ENCODE measurements at regions not wholly inside any gene's neighbourhood (a gene's known extent, or its start where the extent isn't known, plus 50 kb on each side); places are given as distances from the start of the nearest gene placed in this dataset.
"Not testable (repeated sequence)": the region's sequence is repeated elsewhere in the genome, so short reads cannot be mapped to it uniquely, and the experiment has no call there.

GRCh38 chr12:116444590-116444943, 114.6 kb upstream of the MAP1LC3B2 start:
- no peaks in the 10 kb centered on the region for H3K27me3 ChIP-seq (ENCODE audit: control insufficient read depth in 3 of 3, insufficient read depth in 3 of 3, low read length in 3 of 3)
- DNase-seq = no peak
- WGBS, 3 donors = 68 to 80% (median 73%) methylated on average over 7 of the region's 7 CpGs
- no peak overlapping the region for H3K4me3 ChIP-seq (ENCODE audit: low read depth in 1 of 3, low read length in 3 of 3)
- no peak for FAIRE-seq
- no peaks in the 10 kb centered on the region for H3K9me3 ChIP-seq (ENCODE audit: control insufficient read depth in 2 of 2, insufficient read depth in 1 of 2, low read depth in 1 of 2, low read length in 1 of 2)
- peaks cover 0 to 8% (median 0%) of the 10 kb centered on the region in 3 donors for H3K4me1 ChIP-seq (ENCODE audit: control insufficient read depth in 3 of 3, insufficient read depth in 2 of 3, low read depth in 1 of 3, low read length in 2 of 3)
- no peak overlapping the region for H3K27ac ChIP-seq (ENCODE audit: low read depth in 1 of 3, low read length in 2 of 3)
- H3K36me3 ChIP-seq (ENCODE audit: control insufficient read depth in 3 of 3, insufficient read depth in 2 of 3, low read depth in 1 of 3, low read length in 3 of 3) = no peaks in the 10 kb centered on the region

GRCh38 chr12:116448165-116448739, 110.9 kb upstream of the MAP1LC3B2 start:
- no peaks in the 10 kb centered on the region for H3K36me3 ChIP-seq (ENCODE audit: control insufficient read depth in 3 of 3, insufficient read depth in 2 of 3, low read depth in 1 of 3, low read length in 3 of 3)
- peaks cover 0 to 8% (median 0%) of the 10 kb centered on the region in 3 donors for H3K4me1 ChIP-seq (ENCODE audit: control insufficient read depth in 3 of 3, insufficient read depth in 2 of 3, low read depth in 1 of 3, low read length in 2 of 3)
- H3K4me3 ChIP-seq (ENCODE audit: low read depth in 1 of 3, low read length in 3 of 3) = no peak overlapping the region
- WGBS, 3 donors = 46 to 76% (median 66%) methylated on average over 11 of the region's 11 CpGs
- DNase-seq (peak; percentile 45 to 76), FAIRE-seq (no peak)
- H3K9me3 ChIP-seq (ENCODE audit: control insufficient read depth in 2 of 2, insufficient read depth in 1 of 2, low read depth in 1 of 2, low read length in 1 of 2) = no peaks in the 10 kb centered on the region
- H3K27me3 ChIP-seq (ENCODE audit: control insufficient read depth in 3 of 3, insufficient read depth in 3 of 3, low read length in 3 of 3) = no peaks in the 10 kb centered on the region
- H3K27ac ChIP-seq (ENCODE audit: low read depth in 1 of 3, low read length in 2 of 3) = peak overlapping the region in 1 of 3 donors; percentile 49

GRCh38 chr12:116450406-116450910, 108.7 kb upstream of the MAP1LC3B2 start:
- DNase-seq = no peak
- Histone ChIP-seq H3K4me3 (ENCODE audit: low read depth in 1 of 3, low read length in 3 of 3) (no peak overlapping the region), H3K27me3 (ENCODE audit: control insufficient read depth in 3 of 3, insufficient read depth in 3 of 3, low read length in 3 of 3) (no peaks in the 10 kb centered on the region), H3K36me3 (ENCODE audit: control insufficient read depth in 3 of 3, insufficient read depth in 2 of 3, low read depth in 1 of 3, low read length in 3 of 3) (no peaks in the 10 kb centered on the region), H3K9me3 (ENCODE audit: control insufficient read depth in 2 of 2, insufficient read depth in 1 of 2, low read depth in 1 of 2, low read length in 1 of 2) (no peaks in the 10 kb centered on the region), H3K4me1 (ENCODE audit: control insufficient read depth in 3 of 3, insufficient read depth in 2 of 3, low read depth in 1 of 3, low read length in 2 of 3) (peaks cover 0 to 17% (median 0%) of the 10 kb centered on the region in 3 donors), H3K27ac (ENCODE audit: low read depth in 1 of 3, low read length in 2 of 3) (no peak overlapping the region)
- no peak for FAIRE-seq
- WGBS, 3 donors = 94 to 98% (median 96%) methylated on average over 3 of the region's 3 CpGs

- H3K9me3 ChIP-seq (ENCODE audit: control insufficient read depth in 2 of 2, insufficient read depth in 1 of 2, low read depth in 1 of 2, low read length in 1 of 2); H3K36me3 ChIP-seq (ENCODE audit: control insufficient read depth in 3 of 3, insufficient read depth in 2 of 3, low read depth in 1 of 3, low read length in 3 of 3); DNase-seq; H3K4me3 ChIP-seq (ENCODE audit: low read depth in 1 of 3, low read length in 3 of 3); H3K27me3 ChIP-seq (ENCODE audit: control insufficient read depth in 3 of 3, insufficient read depth in 3 of 3, low read length in 3 of 3); FAIRE-seq; H3K27ac ChIP-seq (ENCODE audit: low read depth in 1 of 3, low read length in 2 of 3): not testable (repeated sequence)
- H3K4me1 ChIP-seq (ENCODE audit: control insufficient read depth in 3 of 3, insufficient read depth in 2 of 3, low read depth in 1 of 3, low read length in 2 of 3) = peaks cover 0 to 22% (median 0%) of the 10 kb centered on the region in 3 donors
- WGBS, 3 donors = 89 to 91% (median 90%) methylated on average over 5 of the region's 5 CpGs
These were observed 106.2 kb upstream of the MAP1LC3B2 start for GRCh38 chr12:116452975-116453374.

GRCh38 chr12:116453631-116454030, 105.5 kb upstream of the MAP1LC3B2 start:
- H3K27me3 ChIP-seq (ENCODE audit: control insufficient read depth in 3 of 3, insufficient read depth in 3 of 3, low read length in 3 of 3) = no peaks in the 10 kb centered on the region
- WGBS, 3 donors = 92 to 95% (median 94%) methylated on average over 6 of the region's 6 CpGs
- H3K4me1 ChIP-seq (ENCODE audit: control insufficient read depth in 3 of 3, insufficient read depth in 2 of 3, low read depth in 1 of 3, low read length in 2 of 3) = peaks cover 0 to 16% (median 0%) of the 10 kb centered on the region in 3 donors
- no peaks in the 10 kb centered on the region for H3K9me3 ChIP-seq (ENCODE audit: control insufficient read depth in 2 of 2, insufficient read depth in 1 of 2, low read depth in 1 of 2, low read length in 1 of 2)
- no peak overlapping the region for H3K4me3 ChIP-seq (ENCODE audit: low read depth in 1 of 3, low read length in 3 of 3)
- no peak for FAIRE-seq
- H3K27ac ChIP-seq (ENCODE audit: low read depth in 1 of 3, low read length in 2 of 3) = no peak overlapping the region
- no peak for DNase-seq
- no peaks in the 10 kb centered on the region for H3K36me3 ChIP-seq (ENCODE audit: control insufficient read depth in 3 of 3, insufficient read depth in 2 of 3, low read depth in 1 of 3, low read length in 3 of 3)

DNA sequence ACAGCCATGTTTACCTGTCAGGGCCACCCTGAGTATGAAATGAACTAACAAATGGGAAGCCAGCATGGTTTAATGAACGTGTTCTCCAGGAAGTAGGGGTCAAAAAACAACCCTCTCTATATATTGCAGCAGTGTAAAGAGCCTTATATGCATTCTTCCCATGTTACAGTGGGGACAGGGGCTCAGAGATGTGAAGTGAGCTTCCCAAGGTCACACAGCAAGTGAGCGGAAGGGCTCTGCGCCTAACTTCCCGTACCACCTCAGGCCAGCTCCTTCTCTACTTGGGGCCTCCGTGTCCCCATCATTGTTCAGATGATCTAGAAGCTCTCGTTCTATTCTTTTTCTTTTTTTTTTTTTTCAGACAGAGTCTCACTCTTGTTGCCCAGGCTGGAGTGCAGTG, 105.1 kb upstream of the MAP1LC3B2 start:
- H3K4me3 ChIP-seq (ENCODE audit: low read depth in 1 of 3, low read length in 3 of 3) = no peak overlapping the region
- no peaks in the 10 kb centered on the region for H3K27me3 ChIP-seq (ENCODE audit: control insufficient read depth in 3 of 3, insufficient read depth in 3 of 3, low read length in 3 of 3)
- WGBS, 3 donors = 81 to 86% (median 84%) methylated on average over 6 of the region's 6 CpGs
- no peak for DNase-seq
- FAIRE-seq = no peak
- H3K27ac ChIP-seq (ENCODE audit: low read depth in 1 of 3, low read length in 2 of 3) = no peak overlapping the region
- H3K36me3 ChIP-seq (ENCODE audit: control insufficient read depth in 3 of 3, insufficient read depth in 2 of 3, low read depth in 1 of 3, low read length in 3 of 3) = no peaks in the 10 kb centered on the region
- no peaks in the 10 kb centered on the region for H3K9me3 ChIP-seq (ENCODE audit: control insufficient read depth in 2 of 2, insufficient read depth in 1 of 2, low read depth in 1 of 2, low read length in 1 of 2)
- H3K4me1 ChIP-seq (ENCODE audit: control insufficient read depth in 3 of 3, insufficient read depth in 2 of 3, low read depth in 1 of 3, low read length in 2 of 3) = peaks cover 0 to 14% (median 0%) of the 10 kb centered on the region in 3 donors

DNA sequence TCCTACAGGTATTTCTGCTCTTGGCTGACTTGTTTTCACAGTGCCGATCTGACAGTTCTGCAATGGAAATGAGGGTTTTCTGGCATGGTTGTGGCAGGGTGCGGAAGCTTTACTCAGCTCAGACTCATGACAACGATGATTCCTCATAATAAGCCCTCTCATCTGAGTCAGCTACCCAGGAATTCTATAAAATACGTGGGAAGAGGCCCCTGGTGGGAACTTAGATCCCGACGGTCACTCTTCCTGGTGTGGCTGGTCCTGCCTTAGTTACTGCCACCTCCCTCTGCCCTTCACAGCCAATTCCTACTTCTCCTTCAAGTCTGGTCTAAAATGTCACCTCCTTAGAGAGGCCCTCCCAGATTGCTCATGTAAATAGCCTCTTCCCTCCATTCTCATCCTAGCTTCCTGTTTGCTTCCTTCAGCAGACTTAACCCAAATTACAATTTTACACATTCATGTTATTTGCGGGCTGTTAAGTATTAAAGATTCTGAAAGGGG, 104.2 kb upstream of the MAP1LC3B2 start:
- DNase-seq = no peak
- Histone ChIP-seq H3K4me1 (ENCODE audit: control insufficient read depth in 3 of 3, insufficient read depth in 2 of 3, low read depth in 1 of 3, low read length in 2 of 3) (peaks cover 0 to 14% (median 0%) of the 10 kb centered on the region in 3 donors), H3K4me3 (ENCODE audit: low read depth in 1 of 3, low read length in 3 of 3) (no peak overlapping the region), H3K9me3 (ENCODE audit: control insufficient read depth in 2 of 2, insufficient read depth in 1 of 2, low read depth in 1 of 2, low read length in 1 of 2) (no peaks in the 10 kb centered on the region), H3K36me3 (ENCODE audit: control insufficient read depth in 3 of 3, insufficient read depth in 2 of 3, low read depth in 1 of 3, low read length in 3 of 3) (no peaks in the 10 kb centered on the region), H3K27ac (ENCODE audit: low read depth in 1 of 3, low read length in 2 of 3) (peak overlapping the region in 2 of 3 donors; percentile 68 to 84), H3K27me3 (ENCODE audit: control insufficient read depth in 3 of 3, insufficient read depth in 3 of 3, low read length in 3 of 3) (no peaks in the 10 kb centered on the region)
- FAIRE-seq = no peak
- 67 to 73% (median 68%) methylated on average over 7 of the region's 7 CpGs for WGBS, 3 donors

DNA sequence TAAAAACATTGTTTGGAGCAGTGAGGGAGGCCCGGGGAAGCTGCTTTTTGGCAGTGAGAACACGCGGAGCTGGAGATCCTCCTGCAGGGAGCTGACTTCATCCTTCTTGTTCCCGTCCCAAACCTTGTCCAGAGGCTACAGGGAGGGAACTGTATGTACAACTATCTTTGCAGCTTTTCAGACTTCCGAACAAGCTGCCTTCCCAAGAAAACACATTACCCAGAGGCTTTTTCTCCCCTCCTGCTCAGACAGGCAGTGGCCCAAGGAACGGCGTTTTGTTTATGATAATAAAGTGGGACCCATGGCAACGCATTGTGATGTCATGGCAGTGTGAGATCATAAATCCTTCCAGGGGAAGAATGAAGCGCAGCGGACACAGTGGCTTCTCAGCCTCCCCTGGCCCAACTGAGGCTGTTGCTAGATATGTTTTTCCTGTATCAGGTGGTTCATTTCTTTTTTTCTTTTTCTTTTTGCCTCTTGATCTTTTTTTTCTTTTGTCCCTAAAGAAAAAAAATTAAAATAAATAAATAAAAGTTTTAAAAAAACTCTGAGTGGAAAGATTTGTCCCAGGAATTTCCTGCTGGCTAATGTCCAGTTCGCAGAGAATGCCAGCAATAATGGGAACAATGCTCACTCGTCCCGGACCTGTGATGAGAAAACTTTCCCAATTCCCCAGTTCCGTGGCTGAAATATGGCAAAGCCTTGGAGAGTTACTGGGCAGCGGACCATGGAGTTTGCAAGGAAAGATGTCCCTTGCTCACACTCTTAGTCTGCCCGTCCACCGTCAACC, 103.4 kb upstream of the MAP1LC3B2 start:
- peaks cover 0 to 18% (median 0%) of the 10 kb centered on the region in 3 donors for H3K4me1 ChIP-seq (ENCODE audit: control insufficient read depth in 3 of 3, insufficient read depth in 2 of 3, low read depth in 1 of 3, low read length in 2 of 3)
- no peak for FAIRE-seq
- no peaks in the 10 kb centered on the region for H3K9me3 ChIP-seq (ENCODE audit: control insufficient read depth in 2 of 2, insufficient read depth in 1 of 2, low read depth in 1 of 2, low read length in 1 of 2)
- WGBS, 3 donors = 30 to 39% (median 37%) methylated on average over 17 of the region's 17 CpGs
- H3K4me3 ChIP-seq (ENCODE audit: low read depth in 1 of 3, low read length in 3 of 3) = no peak overlapping the region
- H3K36me3 ChIP-seq (ENCODE audit: control insufficient read depth in 3 of 3, insufficient read depth in 2 of 3, low read depth in 1 of 3, low read length in 3 of 3) = no peaks in the 10 kb centered on the region
- peak overlapping the region in 2 of 3 donors; percentile 68 to 84 for H3K27ac ChIP-seq (ENCODE audit: low read depth in 1 of 3, low read length in 2 of 3)
- peak; percentile 78 to 93 for DNase-seq
- no peaks in the 10 kb centered on the region for H3K27me3 ChIP-seq (ENCODE audit: control insufficient read depth in 3 of 3, insufficient read depth in 3 of 3, low read length in 3 of 3)

Measured in small intestine (tissue), 7 donors.